GM12864 (cell line): ENCODE measurements at regions not wholly inside any gene's neighbourhood (a gene's known extent, or its start where the extent isn't known, plus 50 kb on each side); places are given as distances from the start of the nearest gene placed in this dataset.

Source experiments
- DNase-seq: peaks from one replicate; pipeline ENCODE4 v3.0.0-alpha.2; 2011; ENCODE audit warnings: low read depth
- H3K4me3 ChIP-seq: 2 replicates; pipeline ENCODE4 v1.5.1; 2011; ENCODE audit warnings: mild to moderate bottlenecking, low read depth, low read length, control low read depth
- CTCF ChIP-seq: IDR thresholded peaks from 2 replicates; pipeline ENCODE4 v1.5.1; 2011; ENCODE audit warnings: low read depth, mild to moderate bottlenecking, moderate library complexity, low read length, control low read depth, inconsistent platforms; ENCODE audit errors: missing control alignments

- no peak overlapping the region for H3K4me3 ChIP-seq
- no peak for DNase-seq
- TF ChIP-seq CTCF: no peak
Measured at GRCh38 chr12:19641235-19642080, 202.2 kb downstream of the AEBP2 start.

GRCh38 chr12:19642345-19642744 is 203.1 kb downstream of the AEBP2 start:
- no peak for DNase-seq
- TF ChIP-seq CTCF: no peak

GRCh38 chr12:19643635-19644034 is 204.3 kb downstream of the AEBP2 start:
- TF ChIP-seq CTCF: no peak
- no peak overlapping the region for H3K4me3 ChIP-seq
- DNase-seq: no peak

More at GRCh38 chr12:19642345-19642744, 203.1 kb downstream of the AEBP2 start:
- no peak overlapping the region for H3K4me3 ChIP-seq

- no peak for TF ChIP-seq CTCF
- H3K4me3 ChIP-seq: no peak overlapping the region
- DNase-seq: no peak
Measured at GRCh38 chr12:19644571-19644970, 205.3 kb downstream of the AEBP2 start.

- no peak for DNase-seq
- no peak overlapping the region for H3K4me3 ChIP-seq
- TF ChIP-seq CTCF: no peak
Measured at GRCh38 chr12:19645823-19646222, 206.5 kb downstream of the AEBP2 start.

- TF ChIP-seq CTCF: no peak
- no peak overlapping the region for H3K4me3 ChIP-seq
- no peak for DNase-seq
Measured at GRCh38 chr12:19646599-19646998, 207.3 kb downstream of the AEBP2 start.
